NCI-H69 (cell line): ENCODE measurements at regions not wholly inside any gene's neighbourhood (a gene's known extent, or its start where the extent isn't known, plus 50 kb on each side); places are given as distances from the start of the nearest gene placed in this dataset.

Experiments used
- DNase-seq: peaks from one replicate; lab custom pipeline; 2025; lab: John Stamatoyannopoulos, UW

DNA sequence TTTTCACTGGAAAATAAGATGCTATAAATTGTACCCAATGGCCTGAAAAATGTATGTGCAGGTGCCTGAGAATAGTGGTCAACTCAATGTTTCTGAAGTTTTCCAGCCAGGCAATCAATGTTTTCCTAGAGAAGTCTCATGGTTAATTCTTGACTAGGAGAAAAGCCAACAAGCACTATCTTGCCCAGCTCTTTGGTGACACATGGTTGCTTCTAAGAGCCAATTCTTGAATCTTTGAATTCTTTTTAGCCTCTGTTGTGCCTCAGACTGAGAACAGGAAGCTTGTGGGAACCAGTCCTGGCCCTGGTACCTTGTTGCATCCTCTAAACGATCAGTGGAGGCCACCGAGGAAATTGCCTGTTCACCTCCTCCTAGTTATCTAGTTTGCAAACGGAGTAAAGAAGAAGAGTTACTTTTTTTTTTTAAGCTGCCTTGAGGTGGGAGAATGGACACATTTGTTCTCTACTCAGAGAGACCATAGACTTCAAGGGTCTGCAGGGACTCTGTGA is 144.0 kb upstream of the MKLN1 start:
- no peak for DNase-seq

DNA sequence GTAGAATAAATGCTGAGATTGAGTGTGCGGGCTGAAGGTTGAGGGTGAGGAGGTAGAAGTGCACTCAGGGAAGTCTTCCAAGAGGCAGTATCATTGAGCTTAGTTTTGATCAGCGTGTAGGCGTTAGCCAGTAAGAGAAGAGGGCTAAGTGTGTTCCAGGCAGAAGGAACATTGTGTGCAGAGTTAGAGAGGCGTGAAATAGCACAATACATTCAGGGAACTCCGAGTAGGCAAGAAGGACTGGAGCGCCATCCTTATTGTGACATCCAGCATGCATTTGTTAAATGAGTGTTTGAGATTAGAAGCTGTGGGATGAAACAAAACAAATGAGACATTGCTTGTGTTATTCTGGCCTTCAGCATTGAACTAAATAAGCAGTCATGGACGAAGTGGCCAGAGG is 140.9 kb upstream of the MKLN1 start:
- DNase-seq, result no peak

DNA sequence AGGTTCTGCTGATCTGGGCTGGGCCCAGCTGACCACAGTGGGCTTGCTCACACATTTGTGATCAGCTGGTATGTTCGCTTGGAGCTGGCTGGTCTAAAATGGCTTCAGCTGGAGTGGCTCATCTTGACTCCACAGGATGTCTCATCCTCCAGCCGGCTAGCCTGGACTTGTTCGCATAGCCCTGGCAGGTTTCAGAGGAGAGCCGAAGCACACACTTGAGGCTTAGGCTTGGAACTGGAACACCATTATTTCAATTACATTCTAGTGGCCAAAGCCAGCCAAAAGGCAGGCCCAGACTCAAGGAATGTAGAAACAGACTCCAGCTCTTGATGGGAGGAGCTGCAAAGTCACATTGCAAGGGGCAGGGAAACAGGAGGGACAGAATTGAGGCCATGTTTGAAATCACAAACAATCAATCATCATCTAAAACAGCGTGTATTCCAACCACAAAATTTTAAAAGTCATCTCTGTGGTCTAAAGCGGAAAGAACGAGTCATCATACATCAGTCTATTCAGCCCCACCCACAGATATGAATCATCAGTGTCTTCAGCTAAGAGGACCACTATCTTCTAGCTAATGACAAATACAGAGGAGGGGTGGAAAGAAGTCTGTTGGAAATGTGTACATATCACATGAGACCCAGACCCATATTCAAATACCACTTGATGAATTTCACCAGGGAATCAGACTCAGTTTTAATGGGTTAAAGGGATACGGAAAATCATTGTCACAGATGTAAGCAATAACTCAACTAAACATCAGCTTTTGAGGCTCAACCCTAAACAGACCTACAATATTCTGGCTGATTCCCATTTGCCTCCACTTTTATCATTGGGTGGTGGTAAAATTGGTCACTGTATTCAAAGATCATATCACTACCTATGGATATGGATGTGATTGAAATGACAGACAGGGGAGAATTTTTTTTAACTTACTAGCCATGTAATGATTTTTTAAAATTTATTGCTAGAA is 139.0 kb upstream of the MKLN1 start:
- DNase-seq, result peak; percentile 57

DNA sequence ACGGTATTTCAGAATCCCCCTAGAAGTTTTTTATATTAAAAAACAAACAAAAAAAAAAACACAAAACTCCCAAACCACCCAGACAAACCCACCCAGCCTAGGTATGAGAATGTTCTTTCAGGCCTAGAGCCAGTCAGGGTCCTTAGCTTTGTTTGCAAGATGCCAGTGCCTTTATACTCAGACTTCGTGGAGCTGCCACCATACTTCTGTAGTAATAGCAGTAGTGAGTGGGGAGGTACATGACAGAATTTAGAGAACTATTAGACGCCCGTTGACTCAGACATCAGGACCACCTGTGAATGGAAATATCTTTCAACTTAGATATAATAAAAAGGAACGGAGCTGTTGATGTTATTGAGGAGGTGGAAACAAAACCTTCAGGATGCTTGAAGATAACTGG is 138.2 kb upstream of the MKLN1 start:
- DNase-seq, result no peak

DNA sequence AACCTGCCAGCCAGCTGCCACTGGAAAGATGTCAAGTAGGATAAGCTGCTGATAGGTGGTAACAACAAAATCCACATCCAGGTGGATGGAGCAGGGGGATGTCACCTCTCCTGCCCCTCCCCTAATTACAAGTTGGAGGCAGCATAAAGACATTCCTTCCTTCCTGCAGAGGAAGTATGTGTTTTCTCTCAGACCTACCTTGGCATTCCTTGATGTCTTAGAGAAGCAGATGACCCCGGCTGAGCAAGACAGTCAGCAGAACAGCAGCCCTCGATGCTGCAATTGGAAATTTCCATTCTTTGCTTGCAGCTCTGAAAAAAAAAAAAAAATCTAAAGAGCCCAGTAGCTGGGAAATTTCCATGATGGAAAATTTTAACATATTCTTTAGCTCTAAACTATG is 137.5 kb upstream of the MKLN1 start:
- peak; percentile 21 for DNase-seq

DNA sequence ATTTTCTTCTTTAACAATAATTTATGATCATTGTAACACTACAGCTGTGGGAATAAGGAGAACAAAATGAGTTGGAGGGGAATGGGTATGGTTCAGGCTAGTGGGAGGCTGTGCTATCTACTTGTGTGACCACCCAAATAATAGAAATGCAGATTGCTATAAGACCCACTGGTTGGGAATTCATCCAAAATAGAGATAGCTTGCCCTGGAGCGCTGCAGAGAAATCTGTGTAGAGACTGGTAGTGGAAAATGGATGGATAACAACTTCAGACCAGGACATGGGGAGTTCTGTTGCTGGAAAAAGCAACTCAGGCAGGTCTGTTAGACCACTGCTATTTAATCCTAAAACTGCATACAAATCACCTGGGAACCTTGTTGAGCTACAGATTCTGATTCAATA is 137.1 kb upstream of the MKLN1 start:
- no peak for DNase-seq

DNA sequence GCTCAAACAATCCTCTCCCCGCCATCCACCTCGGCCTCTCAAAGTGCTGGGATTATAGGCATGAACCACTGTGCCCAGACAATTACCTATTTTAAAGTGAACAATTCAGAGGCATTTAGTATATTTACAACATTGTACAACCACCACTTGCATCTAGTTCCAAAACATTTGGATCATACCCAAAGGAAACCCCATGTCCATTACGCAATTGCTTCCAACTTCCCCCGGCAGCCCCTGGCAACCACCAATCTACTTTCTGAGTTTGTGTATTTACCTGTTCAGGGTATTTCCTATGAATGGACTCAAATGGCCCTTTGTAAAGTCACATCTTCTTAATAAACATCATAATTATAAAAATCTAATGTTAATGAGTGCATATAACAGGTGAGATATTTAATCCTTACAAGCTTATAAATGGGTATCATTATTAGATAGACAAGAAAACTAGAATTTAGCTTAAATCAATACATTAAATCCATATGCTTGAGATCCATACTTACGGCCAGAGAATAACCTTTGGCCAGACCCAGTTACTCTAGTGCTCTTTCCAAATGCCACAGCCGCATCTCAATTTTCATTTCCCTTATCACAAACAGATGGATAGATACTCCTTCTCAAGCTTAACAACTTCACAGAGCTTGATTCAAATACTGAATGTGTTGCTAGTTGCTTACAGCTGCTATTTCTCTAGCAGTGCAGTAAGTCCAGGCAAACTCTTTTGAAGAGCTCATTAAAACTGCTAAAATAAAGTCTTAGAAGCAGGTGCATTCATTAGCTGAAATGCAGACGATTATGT is 133.4 kb upstream of the MKLN1 start:
- peak; percentile 82 for DNase-seq

DNA sequence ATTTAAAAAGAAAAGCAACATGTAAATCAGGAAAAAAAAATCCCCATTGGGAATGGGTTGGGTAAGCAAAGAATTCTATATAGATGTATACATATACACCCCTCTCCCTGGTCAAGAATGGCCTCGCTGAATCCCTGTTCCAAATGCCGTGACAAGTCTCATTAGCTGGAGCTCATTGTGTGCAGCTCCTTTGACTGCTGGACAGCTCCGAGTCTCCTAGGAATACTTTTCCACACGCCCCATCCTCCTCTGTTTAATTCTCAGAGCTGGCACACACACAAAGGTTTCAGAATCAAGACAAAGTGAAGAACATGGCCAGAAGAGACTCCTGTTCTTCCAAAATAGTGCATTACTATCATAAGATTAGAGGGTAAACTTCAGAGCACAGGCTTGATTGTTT is 130.9 kb upstream of the MKLN1 start:
- DNase-seq, result peak; percentile 93

DNA sequence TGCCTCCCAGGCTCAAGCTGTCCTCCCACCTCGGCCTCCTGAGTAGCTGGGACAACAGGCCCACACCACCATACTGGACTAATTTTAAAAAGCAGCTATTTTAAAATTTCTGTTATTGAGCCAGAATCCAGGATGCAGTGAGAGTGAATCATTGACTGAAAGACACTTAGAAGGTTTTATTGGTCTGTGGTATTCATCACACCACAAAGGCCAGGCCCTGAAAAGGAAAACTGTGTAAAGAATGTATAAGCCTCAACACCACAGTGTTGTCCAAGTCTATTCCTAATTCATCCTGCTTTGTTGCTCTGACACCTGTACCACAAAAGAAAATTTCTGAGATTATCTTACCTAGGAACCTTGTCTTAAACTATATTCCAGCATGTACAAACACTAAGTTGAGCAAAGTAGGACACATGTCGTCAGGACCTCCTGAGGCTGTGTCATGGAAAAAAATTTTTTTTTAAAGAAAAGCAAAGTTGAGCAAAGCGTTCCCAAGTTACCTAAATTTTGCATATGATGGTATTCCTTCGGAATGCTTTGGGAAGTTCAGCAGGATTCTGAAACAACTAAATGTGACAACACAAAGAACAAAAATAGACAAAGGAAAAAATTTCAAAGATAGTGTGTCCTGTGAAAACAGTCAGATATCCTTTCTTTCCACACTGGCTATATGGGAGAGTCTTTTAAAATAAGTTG is 129.6 kb upstream of the MKLN1 start:
- DNase-seq, result no peak

DNA sequence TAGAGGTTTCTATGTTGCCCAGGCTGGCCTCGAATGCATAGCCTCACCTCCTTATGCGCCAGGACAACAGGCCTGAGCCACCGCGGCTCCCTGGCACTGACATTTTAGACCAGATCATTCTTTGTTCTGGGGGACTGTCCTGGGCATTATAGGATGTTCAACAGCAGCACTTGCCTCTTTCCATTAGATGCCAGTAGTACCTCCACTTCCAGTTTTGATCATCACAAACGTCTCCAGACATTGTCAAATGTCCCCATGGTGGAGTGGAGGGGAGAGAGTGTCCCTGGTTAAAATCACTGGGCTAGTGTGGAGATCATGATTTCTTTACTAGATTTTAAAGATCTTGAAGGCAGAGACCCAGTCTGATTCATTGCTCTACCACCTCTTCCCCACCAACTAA is 125.2 kb upstream of the MKLN1 start:
- DNase-seq, result no peak

DNA sequence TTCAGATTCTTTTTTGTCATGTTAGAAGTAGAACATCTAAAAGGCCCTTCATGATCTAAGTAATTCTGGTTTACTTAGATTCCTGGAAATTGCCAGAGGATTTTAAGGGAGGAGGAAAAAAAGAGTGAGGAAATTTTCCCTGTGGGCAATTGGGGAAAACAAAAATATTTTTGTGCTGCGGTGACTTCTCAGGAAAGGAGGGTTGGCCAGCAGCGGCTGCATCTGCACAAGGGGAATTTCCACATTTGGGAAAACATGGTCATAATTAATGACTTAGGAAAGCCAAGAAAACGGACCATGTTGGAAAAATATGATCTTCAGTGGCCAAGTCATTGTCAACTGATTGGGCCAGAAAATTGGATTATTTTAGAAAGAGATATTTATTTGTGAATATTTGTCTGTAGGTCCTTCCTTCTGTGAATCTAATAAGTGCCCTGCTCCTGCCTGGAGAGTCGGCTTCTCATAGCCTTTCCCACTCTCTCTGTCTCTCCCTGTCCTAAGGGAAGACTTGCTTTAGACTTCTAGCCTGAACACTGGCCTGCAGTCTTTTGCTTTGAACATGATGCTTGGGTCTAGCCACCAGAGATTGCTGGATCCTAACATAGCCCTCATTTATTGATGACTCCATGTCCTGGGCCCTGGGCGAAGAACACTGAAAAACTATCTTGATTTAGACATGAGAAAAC is 124.2 kb upstream of the MKLN1 start:
- no peak for DNase-seq

DNA sequence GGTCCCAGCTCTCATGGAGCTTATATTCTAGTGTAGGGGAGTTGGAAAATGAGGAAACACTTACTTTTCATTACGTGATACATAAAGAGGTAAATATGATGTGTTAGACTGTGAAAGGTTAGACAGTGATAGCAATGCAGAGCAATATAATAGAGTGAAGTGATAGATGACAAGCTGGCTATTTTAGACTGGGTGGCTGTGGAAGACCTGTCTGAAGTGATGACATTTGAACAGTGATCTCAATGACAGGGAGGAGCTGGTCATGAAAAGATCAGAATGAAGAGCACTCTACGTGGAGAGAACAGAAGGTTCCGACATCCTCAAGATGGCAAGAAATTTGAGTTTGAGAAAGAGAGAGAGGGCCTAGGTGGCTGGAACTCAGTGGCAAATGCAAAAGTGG is 118.9 kb upstream of the MKLN1 start:
- DNase-seq, result no peak

DNA sequence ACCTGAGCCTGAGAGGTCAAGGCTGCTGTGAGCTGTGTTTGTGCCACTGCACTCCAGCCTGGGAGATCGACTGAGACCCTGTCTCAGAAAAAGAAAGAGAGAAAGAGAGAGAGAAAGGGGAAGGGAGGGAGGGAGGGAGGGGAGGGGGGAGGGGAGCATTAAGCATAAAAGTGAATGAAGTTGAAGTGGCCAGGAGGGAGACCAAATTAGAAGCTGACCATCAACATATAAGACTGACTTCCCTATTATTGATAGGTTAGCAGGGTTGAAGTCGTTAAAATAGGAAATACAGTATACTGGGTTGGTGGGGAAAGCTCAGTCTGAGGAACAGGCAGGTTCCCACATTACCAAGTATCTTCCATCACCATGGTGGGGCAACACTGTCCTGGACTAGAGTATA is 117.1 kb upstream of the MKLN1 start:
- DNase-seq, result no peak

DNA sequence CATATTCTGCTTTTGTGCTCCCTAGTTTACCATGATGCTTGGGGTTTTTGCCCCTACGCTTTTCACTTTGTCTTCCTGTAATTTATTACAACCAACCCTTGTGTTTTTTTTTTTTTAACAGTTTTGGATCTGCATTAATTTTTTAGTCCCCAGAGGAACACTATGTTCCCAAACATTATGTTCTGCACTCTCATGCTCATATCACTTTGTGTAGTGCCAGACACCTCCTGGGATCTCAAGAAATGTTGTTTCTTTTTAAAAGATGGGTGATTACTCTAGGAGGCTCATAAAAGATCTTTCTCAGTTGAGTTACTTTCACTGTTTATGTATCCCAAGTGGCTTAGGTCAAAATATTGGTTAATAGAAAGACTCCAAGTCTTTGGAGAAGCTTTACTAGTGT is 116.2 kb upstream of the MKLN1 start:
- DNase-seq, result no peak

DNA sequence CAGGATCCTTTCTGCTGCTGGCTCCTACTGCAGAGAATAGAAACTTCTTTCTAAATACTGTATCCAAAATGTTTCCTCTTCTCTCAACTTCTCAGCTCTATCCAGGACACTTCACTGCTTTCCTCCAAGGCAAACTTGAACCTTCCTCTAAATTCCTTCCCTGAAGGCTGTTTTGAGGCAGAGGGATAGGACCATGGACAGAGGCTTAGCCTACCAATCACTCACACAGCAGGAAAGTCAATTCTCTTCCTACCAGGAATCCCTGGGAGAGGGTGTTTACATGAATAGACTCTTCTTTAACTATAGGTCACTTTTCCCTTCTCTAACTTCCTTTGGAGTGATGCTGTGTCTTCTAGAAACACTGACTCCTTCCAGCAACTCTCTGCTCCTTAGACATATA is 115.6 kb upstream of the MKLN1 start:
- DNase-seq, result no peak

DNA sequence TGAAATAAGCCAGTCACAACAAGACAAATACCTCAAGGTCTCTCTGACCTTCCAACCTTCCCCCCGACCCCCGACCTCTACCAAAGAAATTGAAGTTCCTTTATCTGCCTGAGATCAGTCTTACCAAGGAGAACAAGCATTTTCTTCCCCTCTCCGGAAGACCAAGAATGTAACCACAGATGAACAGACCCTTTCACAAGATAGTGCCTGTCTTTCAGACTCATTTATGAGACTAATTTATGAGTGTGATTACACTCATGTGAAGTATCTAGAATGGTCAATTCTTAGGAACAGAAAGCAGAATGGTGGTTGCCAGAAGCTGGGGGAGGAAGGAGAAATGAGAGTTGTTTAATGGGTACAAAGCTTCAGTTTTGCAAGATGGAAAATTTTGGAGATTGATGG is 108.9 kb upstream of the MKLN1 start:
- DNase-seq, result no peak

DNA sequence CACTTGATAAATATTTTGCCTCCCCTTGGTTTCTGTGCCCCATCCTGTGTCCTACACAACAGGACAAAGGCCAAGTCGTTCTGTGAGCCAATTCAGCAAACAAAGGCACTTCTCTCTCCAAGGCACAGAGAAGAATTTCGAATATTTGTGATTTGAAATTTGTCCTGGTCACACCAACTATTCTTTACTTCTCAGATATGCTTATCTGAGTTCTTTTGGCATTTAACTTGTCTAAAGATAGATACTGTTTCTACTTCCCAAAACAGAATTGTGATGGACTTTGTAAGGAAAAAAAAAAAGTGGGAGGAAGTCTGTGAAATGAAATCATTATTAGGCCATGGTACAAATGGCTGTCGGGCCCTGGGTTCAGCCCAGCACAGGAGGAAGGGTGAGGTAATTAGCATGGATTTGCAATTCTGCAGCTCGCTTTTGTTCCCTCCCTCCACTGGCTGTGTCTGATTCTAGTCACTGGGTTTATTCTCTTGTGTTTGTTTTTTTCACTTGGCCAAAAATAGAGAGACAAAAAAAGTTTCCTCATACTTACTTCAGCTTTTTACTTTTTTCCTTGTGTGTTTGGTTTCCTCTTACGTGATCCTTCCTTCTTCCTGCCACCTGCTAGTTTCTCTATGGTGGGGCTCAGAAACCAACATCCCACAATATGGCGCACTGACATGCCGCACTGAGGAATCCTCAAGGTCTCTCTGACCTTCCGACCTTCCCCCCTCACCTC is 108.2 kb upstream of the MKLN1 start:
- no peak for DNase-seq

DNA sequence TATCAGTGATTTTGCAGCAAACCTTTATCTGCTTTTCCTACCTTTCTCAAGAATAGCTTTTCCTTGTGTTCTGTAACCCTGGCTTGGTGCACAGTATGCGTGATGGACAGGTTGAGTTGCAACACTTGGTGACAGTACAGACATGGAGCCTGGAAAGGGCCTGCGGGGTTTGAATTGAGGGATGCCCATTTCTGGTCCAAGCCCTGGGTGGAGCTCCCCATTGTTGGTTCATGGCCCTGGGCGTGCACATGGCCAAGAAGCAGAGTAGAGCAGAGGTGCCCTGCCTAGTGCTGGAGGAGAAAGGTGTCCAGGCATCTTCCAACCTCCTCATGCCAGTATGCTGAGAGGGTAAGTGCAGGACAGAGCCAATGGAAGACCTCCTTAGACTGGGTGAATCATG is 106.6 kb upstream of the MKLN1 start:
- DNase-seq, result no peak

DNA sequence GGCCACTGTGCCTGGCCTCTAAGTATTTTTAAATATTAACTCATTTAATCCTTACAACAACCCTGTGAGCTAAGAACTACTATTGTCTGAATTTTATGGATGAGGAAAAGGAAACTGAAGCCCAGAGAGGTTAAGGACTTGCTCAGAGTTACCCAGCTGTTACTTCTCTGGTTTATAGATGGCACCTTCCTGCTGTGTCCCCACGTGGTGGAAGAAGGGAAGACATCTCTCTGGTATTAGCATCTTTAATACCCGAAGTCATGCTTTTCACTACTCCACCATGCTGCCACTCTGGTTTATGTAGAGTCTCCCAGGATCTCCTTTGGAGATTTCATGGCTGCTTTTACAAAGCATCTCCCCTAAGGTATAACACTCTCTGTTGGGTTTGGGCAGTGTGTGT is 105.5 kb upstream of the MKLN1 start:
- DNase-seq, result no peak

DNA sequence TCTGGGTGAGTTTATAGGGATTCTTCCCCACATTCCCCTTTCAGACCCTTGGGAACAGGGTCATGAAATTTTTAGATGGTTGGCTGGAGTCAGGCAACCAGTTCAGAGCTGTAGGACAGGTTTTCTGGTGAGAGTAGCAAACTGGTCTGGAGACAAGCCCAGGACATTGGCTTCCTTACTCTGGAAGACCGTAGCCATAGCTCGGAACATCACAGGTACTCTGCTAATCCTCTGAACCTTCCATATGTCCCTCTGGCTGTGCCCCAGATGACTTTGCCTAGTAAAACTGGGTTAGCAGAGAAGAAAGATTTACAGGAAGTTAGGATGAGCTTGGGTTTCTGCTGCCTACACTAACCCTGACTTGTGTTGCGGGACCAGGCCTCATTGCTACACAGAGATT is 104.5 kb upstream of the MKLN1 start:
- no peak for DNase-seq

DNA sequence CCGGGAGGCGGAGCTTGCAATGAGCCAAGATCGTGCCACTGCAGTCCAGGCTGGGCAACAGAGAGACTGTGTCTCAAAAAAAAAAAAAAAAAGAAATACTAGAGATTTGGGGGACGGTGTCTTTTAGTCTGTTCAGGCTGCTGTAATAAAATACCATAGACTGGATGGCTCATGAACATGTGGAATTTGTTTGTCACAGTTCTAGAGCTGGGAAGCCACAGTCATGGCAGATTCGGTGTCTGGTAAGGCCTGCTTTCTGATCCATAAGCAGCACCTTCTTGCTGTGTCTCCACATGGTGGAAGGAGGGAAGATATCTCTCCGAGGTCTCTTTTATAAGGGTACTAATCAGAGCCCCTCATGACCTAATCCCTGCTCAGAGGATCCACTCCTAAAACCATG is 102.7 kb upstream of the MKLN1 start:
- DNase-seq, result no peak
